SK-N-SH treated with all-trans-retinoic acid at 6 μM for 48 hours (cell line): ENCODE measurements at regions not wholly inside any gene's neighbourhood (a gene's known extent, or its start where the extent isn't known, plus 50 kb on each side); places are given as distances from the start of the nearest gene placed in this dataset.

Experiments used
- BACH2 ChIP-seq: fragments of 250-450 bp; sonication (Bioruptor Pico); IDR thresholded peaks from 2 replicates; pipeline ENCODE4 v1.9.0; 2021; ENCODE audit warnings: mild to moderate bottlenecking, borderline replicate concordance
- TOX ChIP-seq: fragments of 250-450 bp; sonication (Bioruptor Pico); IDR thresholded peaks from 2 replicates; pipeline ENCODE4 v1.8.0; 2021; ENCODE audit warnings: mild to moderate bottlenecking, moderate library complexity, borderline replicate concordance
- ZFP30 ChIP-seq: fragments of 450-650 bp; formaldehyde crosslinking; IDR thresholded peaks from 2 replicates; pipeline ENCODE4 v1.5.0; 2022; ENCODE audit warnings: mild to moderate bottlenecking, moderate library complexity
- TF ChIP-seq, protein P1 (sequence below): fragments of 250-450 bp; sonication (Bioruptor Pico); IDR thresholded peaks from 2 replicates; pipeline ENCODE4 v1.5.0; 2020; ENCODE audit warnings: mild to moderate bottlenecking, moderate library complexity

DNA sequence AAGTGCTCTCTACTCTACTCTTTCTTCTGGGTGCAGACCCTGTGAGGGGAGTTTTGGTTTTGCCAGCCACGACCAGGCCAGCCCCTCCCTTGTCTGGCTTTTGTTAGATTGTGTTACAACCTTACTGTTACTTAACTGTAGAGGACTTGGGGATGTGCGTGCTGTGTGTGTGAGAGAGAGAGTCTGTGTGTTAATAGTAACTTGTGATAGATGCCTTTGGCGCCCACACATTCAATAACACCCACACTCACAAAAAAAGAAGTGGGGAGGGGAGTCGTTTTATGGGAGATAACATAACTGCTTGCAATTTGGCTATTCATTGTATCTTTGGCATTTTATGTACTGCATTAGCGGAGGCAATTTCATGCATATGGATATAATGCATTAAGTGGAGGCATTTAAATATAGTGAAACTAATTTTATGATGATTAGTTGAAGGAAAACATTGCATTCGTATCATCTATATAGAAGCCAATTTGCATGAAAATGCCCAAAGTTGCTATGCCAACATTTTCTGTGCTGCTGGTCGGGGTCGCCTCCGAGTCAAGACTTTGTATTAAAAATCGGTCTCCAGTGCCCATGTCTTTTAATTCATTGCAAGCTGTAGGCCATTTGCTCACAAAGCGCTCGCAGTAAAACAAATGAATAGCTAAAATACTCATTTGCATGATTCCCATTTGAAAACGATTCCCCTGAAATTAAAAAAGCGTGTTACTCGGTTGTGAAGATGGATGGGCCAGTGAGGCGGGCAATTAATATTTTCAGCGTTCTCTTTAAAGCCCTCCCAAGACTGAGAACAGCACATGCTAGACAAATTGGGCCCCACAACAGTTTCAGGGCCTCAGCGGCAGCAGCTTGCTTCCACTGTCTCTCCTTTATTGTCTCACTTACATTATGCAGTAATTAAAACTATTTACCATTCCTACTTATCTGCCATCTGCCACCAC is 158.5 kb upstream of the SMAD3 start:
- no peak for TF ChIP-seq ZFP30 (CRISPR knock-in tag)
- TF ChIP-seq BACH2, result no peak
- no peak for TF ChIP-seq TOX
- TF ChIP-seq, protein P1, sequence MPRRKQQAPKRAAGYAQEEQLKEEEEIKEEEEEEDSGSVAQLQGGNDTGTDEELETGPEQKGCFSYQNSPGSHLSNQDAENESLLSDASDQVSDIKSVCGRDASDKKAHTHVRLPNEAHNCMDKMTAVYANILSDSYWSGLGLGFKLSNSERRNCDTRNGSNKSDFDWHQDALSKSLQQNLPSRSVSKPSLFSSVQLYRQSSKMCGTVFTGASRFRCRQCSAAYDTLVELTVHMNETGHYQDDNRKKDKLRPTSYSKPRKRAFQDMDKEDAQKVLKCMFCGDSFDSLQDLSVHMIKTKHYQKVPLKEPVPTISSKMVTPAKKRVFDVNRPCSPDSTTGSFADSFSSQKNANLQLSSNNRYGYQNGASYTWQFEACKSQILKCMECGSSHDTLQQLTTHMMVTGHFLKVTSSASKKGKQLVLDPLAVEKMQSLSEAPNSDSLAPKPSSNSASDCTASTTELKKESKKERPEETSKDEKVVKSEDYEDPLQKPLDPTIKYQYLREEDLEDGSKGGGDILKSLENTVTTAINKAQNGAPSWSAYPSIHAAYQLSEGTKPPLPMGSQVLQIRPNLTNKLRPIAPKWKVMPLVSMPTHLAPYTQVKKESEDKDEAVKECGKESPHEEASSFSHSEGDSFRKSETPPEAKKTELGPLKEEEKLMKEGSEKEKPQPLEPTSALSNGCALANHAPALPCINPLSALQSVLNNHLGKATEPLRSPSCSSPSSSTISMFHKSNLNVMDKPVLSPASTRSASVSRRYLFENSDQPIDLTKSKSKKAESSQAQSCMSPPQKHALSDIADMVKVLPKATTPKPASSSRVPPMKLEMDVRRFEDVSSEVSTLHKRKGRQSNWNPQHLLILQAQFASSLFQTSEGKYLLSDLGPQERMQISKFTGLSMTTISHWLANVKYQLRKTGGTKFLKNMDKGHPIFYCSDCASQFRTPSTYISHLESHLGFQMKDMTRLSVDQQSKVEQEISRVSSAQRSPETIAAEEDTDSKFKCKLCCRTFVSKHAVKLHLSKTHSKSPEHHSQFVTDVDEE (CRISPR knock-in tag), result no peak
